GM18511 (cell line): ENCODE measurements at regions not wholly inside any gene's neighbourhood (a gene's known extent, or its start where the extent isn't known, plus 50 kb on each side); places are given as distances from the start of the nearest gene placed in this dataset.

ENCODE experiments used
- ATAC-seq: cut with Tn5 transposase; IDR thresholded peaks from one replicate; pipeline ENCODE4 v1.9.1; 2021; ENCODE audit warnings: mild to moderate bottlenecking, moderate library complexity; ENCODE audit not compliant: unreplicated experiment

DNA sequence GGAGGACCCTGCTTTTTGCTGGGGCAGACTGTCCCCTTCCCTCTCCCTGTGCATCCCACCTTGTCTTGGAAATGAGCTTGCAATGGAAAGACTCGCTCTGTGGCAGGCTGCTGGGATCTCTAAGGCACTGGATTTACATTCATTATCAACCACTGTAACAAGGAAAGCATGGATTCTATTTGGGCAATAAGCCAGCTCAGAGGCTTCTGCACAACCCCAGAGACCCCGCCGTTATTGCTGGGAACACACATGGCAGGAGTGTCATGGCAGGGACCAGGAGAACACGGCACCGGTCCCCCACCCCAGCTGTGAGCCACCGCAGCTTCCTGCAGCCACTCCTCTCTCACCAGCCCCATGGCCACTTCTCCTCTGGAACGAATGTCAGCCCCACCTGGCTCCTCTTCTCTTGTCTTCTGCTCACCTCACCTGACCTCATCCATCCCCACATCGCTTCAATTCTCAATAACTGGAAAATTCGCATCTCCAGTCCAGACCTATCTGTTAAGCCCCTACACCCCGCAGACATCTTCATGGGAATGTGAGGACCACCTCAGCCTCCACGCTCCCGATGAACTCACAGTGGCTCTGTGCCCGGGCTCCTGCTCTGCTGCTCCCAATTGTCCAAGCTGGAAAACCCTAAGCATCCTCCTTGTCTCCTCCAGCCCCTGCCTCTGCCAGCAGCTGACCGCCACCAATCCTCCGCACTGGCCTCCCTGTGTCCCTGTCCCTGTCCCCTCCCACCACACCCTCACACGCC, 181.5 kb downstream of the USP12 start:
- ATAC-seq = no peak

DNA sequence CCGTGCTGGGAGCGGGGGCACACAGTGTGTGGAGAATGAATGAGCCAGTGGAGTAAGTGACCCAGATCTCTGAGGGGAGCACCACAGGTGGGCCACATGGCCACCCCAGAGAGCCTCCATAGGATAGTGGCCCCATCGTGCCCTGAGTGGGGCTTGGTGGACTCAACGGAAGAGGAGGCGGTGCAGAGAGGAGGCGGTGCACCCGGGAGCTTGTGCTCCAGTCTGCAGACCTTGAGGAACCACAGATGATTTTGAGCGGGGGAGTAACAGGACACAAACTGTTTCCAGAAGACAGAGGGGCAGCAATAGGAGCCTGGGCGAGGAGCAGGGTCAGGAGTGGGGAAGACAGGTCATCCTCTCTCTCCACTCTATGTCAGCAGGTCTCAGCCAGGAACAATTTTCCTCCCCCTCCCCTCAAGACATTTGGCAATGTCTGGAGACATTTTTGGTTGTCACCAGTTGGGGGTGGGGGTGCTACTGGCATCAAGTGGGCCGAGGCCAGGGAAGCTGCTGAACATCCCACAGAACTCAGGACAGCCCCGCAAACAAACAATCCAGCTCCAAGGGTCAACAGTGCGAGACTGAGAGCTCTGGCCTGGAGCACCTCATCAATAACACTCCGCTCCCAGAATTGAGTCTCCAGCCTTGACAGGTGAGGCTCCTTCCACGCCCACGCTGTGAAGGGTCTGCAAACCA, 182.2 kb downstream of the USP12 start:
- ATAC-seq = no peak

DNA sequence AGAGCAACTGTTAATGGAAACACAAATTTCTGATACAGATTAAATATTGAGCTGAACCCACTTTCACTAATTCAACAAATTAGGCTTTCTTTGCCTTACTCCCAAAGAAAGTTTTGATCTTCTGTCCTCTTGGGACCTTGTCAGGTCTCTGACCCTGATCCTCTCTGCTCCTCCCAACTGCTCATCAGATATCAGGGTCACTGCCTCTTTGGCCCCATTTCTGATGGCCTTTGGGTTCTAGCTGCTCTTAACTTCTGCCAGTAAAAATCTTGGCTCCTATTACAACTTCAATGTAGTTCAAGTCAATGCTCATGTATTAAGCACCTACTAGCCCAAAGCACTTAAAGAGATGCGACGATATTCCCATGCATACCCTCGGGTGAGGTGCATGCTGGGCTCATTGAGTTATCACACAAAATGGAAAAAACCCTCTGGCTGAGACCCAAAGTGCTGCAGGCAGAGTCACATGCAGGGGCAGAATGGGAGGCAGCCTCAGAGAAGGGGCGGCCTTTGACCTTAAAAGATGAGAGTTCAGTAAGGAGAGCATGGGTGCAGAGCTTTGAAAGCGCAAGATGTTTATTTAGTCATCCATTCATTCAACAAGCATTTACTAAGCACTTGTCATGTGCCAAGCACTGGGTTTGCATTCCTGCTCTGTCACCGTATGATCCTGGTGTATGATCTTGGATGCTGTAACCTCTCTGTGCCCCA, 183.4 kb downstream of the USP12 start:
- ATAC-seq = no peak

- no peak for ATAC-seq
Measured at GRCh38 chr13:26987486-26988013, 184.1 kb downstream of the USP12 start.

DNA sequence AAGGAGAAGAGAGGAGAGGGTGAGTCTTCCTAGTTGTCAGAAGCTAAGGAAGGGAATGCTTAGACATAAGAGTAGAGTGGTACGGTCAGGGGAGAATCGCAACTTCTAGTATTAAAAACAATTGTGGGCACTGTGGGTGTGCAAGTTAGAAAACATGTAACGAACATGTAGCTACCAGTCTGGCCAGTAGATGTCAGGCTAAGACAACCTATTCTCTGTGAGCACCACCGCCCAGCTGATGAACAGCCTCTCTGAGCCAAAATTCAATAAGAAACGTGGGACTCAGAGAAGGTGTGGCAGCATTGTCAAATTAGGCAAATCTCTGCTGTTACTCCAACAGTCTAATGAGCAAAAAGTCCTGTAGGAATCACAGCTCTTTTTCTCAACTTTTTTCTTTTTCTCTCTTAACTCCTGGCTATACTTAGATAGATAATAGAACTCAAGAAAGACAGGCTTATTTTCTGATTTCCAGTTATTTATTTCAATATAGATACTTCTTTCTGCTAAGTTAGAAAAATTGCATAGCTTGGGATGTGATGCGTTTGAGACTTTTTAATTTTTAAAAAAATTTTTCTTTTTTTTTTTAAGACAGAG, 186.2 kb downstream of the USP12 start:
- no peak for ATAC-seq

- ATAC-seq = no peak
Measured at GRCh38 chr13:26984337-26984736, 187.3 kb downstream of the USP12 start.

DNA sequence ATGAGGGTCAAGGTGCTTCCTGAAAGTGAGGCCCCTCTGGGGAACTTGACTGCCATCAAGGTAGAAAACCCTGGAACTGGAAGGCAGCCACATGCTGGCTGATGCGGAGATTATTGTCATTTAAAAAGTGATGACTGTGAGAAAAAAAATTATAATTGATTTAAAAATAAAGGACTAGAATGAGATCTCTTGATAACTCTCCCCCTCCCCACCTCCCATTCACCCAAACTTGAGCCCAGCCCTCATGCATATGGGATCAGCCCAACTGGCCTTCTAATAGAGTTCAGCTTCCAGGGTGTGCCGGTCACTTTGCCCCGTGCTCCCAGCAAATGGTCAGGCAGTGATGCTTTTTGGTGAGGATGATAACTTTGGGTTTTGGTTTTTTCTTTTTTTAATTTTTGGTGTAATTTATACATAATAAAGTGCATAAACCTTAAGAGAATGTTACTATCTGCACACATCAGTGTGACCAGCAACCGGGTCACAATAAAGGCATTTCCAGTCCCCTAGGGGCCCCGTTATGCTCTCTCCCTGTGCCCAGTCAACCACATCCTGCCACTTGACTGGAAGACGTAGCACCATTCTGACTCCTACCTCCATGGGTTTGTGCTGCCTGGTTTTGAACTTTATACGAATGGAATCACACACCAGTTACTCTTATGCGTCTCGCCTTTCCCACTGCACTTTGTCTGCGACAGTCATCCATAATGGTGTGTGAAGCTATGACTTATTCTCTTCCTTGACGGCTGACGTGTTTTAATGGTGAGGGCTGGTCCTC, 187.9 kb downstream of the USP12 start:
- ATAC-seq = no peak

DNA sequence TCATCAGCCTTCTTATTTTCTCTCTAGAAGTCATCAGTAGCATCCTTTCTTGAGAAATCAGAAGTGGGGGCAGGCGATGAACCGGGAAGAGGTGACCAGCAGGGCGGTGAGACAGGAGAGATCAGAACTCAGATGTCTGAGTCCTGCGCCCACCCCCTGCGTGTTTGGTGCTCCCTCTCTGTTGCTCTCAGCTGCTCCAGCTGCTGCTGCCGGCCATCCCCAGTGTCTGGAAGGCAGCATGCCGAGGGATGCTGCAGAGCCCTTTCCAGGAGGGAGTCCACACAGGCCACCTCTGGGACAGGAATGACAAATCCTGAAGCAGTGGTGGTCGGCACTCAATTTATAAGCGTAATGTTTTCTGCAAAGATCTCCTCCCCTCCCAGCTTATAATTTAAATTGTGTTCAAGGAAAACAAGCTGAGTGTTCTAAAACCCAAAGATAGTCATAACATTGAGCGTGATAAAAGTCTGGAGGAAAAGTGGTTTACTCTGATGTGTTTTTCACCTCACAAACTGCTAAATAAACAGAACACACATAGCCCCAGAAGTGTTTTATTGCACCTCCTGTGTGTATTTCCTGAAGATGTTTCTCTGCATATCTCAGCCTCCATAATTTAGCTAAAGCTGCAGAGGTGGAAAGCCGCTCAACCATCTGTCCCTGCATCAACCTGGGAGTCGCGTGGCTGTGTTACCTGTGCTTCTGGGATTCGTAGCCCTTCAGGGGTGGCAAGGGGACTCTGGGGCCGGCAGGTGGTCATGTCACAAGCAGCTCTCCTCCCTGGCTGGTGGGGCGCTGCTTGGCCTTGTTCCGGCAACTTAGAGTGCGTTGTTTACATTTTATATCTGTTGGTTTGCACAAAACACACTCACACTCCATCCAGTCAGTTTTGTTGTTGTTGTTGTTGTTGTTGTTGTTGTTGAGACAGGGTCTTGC, 191.2 kb downstream of the USP12 start:
- ATAC-seq = no peak

DNA sequence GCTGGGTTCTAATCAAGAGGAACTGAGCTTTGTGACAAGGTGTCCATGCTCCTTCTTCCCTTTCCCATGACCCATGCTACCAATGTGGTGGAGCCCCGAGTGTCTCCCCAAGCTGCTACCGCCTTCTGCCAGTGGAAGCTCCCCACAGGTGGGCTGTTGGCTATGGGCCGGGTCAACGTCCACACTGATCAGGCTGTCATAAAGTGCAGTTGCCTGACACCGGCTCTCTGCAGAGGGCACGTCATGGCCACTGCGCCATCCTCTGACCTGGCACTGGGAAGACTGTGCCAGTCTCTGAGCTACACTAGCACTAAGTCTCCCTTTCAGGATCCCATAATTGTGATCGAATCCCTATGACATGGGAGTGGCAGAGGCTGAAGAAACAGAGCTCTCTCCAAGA, 192.3 kb downstream of the USP12 start:
- no peak for ATAC-seq

DNA sequence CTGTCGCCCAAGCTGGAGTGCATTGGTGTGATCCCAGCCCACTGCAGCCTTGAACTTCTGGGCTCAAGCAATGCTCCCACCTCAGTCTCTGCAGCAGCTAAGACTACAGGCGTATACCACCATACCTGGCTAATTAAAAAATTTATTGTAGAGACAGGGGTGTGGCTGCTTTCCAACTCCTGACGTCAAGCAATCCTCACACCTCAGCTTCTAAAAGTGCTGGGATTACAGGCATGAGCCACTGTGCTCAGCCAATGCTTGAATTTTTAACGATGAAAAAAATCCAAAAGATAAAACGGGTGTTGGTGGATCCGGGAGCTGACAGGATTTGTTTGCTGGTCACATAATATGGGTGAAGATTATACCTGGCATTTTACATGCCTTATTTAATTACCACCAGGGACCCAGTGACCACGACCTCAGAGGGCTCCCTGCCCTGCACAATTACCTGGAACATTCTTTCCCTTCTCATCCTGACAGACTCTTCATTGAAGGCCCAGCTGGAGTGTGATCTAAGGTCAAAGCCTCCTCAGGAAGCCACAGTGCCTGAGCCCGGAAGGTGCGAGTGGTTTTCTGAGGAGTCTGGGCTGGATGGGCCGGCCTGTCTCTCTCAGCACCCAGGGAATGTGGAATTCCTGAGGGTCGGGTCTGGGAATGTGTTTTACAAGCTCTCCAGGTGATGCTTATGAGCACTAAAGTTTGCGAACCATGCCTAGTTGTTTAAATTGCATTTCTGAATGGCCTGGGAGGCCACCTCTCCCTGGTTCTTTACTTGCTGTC, 193.3 kb downstream of the USP12 start:
- ATAC-seq = no peak

- ATAC-seq = no peak
Measured at GRCh38 chr13:26977541-26977940, 194.1 kb downstream of the USP12 start.

GRCh38 chr13:26976313-26976712, 195.3 kb downstream of the USP12 start:
- ATAC-seq = no peak

- no peak for ATAC-seq
Measured at GRCh38 chr13:26973946-26974345, 197.7 kb downstream of the USP12 start.

DNA sequence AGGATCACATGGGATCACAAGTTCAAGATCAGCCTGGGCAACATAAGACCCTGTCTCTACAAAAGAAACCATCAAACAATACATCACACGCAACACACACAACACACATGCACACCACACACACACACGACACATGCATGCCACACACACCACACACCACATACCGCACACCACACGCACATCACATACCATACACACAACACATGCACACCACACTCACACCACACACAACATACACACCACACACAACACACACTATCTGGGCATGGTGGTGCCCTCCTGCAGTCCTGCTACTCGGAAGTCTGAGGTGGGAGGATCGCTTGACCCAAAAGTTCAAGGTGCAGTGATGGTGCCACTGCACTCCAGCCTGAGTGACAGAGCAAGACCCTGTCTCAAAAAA, 198.3 kb downstream of the USP12 start:
- no peak for ATAC-seq

GRCh38 chr13:26971990-26972887, 199.4 kb downstream of the USP12 start:
- ATAC-seq = no peak

- no peak for ATAC-seq
Measured at GRCh38 chr13:26968431-26969341, 202.9 kb downstream of the USP12 start.
